Tibial nerve (tissue), 4 donors: ENCODE measurements at regions not wholly inside any gene's neighbourhood (a gene's known extent, or its start where the extent isn't known, plus 50 kb on each side); places are given as distances from the start of the nearest gene placed in this dataset.
"Not testable (repeated sequence)": the region's sequence is repeated elsewhere in the genome, so short reads cannot be mapped to it uniquely, and the experiment has no call there.

ENCODE experiments used
- DNase-seq, 2 donors: peaks; one replicate each; pipeline ENCODE4 v3.0.0-alpha.2; 2019; ENCODE audit warnings: low spot score in 2 of 2
- H3K27ac ChIP-seq, 4 donors: fragments of 200-600 bp; sonication (generic) in 3 of 4; one replicate each; pipeline ENCODE4 v1.5.1; 2017 to 2019; ENCODE audit warnings: mild to moderate bottlenecking in 1 of 4
- H3K27me3 ChIP-seq, 2 donors: fragments of 200-600 bp; sonication (generic) in 1 of 2; one replicate each; pipeline versions ENCODE4 v1.5.1 to v1.6.0; 2017 to 2019
- H3K36me3 ChIP-seq, 3 donors: fragments of 200-600 bp; sonication (generic); one replicate each; pipeline ENCODE4 v1.5.1; 2018 to 2019
- H3K4me1 ChIP-seq, 4 donors: fragments of 200-600 bp; sonication (generic) in 3 of 4; one replicate each; pipeline ENCODE4 v1.5.1; 2017 to 2019
- H3K4me3 ChIP-seq, 4 donors: fragments of 200-600 bp; sonication (generic) in 3 of 4; one replicate each; pipeline ENCODE4 v1.5.1; 2017 to 2019; ENCODE audit warnings: mild to moderate bottlenecking in 1 of 4, moderate library complexity in 1 of 4
- H3K9me3 ChIP-seq, 4 donors: fragments of 200-600 bp; sonication (generic) in 3 of 4; one replicate each; pipeline ENCODE4 v1.5.1; 2017 to 2019
- EP300 ChIP-seq, 2 donors: sonication (generic); formaldehyde crosslinking; IDR thresholded peaks; one replicate each; pipeline ENCODE4 v1.6.1; 2017; ENCODE audit warnings: antibody characterized with exemption in 2 of 2, mild to moderate bottlenecking in 1 of 2
- POLR2A ChIP-seq, 2 donors: fragments of 450-650 bp; IDR thresholded peaks; one replicate each; pipeline ENCODE4 v1.6.1; 2017; ENCODE audit warnings: antibody characterized with exemption in 2 of 2, mild to moderate bottlenecking in 2 of 2, moderate library complexity in 2 of 2
- WGBS, 2 donors: methylation state at CpG; one replicate each; pipeline ENCODE4 v1.1.5; 2018; 5-methylcytosine and 5-hydroxymethylcytosine counted together
- TF ChIP-seq, protein P1 (sequence below), 5 experiments: fragments of 200-600 bp in 3 of 5; fragments of 450-650 bp in 2 of 5; sonication (generic) in 3 of 5; IDR thresholded peaks; one replicate each; pipeline ENCODE4 v1.5.1; 2016 to 2019; ENCODE audit warnings: antibody characterized with exemption in 5 of 5, mild to moderate bottlenecking in 3 of 5, moderate library complexity in 2 of 5

DNA sequence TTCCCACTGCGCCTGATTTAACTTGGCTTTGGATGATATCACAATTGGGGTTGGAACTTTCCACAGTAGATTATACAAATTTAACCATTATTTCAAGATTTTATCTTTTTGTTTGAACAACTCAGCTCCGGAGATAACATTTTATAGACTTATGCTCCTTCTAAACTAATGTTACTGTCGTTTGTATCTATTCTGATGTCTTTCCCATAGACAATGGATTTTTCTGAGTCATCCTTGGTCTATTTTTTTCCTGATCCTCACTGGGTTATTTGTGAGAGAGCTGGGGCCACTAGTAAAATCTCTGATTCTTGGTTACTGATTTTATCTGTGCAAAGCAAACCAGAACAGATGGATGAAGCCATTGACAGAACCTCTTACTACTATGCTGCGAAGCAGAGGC, 175.1 kb downstream of the SLC38A4 start:
- H3K36me3 ChIP-seq: no peaks in the 10 kb centered on the region
- no peak overlapping the region for H3K27ac ChIP-seq
- TF ChIP-seq, protein P1, sequence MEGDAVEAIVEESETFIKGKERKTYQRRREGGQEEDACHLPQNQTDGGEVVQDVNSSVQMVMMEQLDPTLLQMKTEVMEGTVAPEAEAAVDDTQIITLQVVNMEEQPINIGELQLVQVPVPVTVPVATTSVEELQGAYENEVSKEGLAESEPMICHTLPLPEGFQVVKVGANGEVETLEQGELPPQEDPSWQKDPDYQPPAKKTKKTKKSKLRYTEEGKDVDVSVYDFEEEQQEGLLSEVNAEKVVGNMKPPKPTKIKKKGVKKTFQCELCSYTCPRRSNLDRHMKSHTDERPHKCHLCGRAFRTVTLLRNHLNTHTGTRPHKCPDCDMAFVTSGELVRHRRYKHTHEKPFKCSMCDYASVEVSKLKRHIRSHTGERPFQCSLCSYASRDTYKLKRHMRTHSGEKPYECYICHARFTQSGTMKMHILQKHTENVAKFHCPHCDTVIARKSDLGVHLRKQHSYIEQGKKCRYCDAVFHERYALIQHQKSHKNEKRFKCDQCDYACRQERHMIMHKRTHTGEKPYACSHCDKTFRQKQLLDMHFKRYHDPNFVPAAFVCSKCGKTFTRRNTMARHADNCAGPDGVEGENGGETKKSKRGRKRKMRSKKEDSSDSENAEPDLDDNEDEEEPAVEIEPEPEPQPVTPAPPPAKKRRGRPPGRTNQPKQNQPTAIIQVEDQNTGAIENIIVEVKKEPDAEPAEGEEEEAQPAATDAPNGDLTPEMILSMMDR (IDR thresholded peaks at IDR 0.05): no peak
- TF ChIP-seq EP300 (IDR thresholded peaks at IDR 0.05) (no peak), POLR2A (IDR thresholded peaks at IDR 0.05) (no peak)
- no peak for DNase-seq
- no peaks in the 10 kb centered on the region for H3K4me1 ChIP-seq
- H3K4me3 ChIP-seq: no peak overlapping the region
- 87 to 88% methylated on average over 4 of the region's 4 CpGs for WGBS, 2 donors
- no peaks in the 10 kb centered on the region for H3K27me3 ChIP-seq
- no peaks in the 10 kb centered on the region for H3K9me3 ChIP-seq

DNA sequence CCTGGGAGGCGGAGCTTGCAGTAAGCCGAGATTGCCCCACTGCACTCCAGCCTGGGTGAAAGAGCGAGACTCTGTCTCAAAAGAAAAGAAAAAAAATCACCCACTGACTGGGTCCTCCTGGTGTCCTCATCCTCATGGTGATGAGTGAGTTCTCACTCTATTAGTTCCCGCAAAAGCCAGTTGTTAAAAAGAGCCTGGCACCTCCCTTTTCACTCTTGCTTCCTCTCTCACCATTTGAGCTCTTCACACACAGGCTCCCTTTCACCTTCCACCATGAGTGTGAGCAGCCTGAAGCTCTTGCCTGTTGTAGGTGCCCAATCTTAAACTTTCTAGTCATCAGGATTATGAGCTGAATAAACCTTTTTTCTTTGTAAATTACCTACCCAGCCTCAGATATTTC, 176.4 kb downstream of the SLC38A4 start:
- no peaks in the 10 kb centered on the region for H3K9me3 ChIP-seq
- DNase-seq: no peak
- no peak overlapping the region for H3K4me3 ChIP-seq
- no peaks in the 10 kb centered on the region for H3K4me1 ChIP-seq
- no peak for TF ChIP-seq EP300 (IDR thresholded peaks at IDR 0.05)
- no peak for TF ChIP-seq POLR2A (IDR thresholded peaks at IDR 0.05)
- TF ChIP-seq, protein P1 (IDR thresholded peaks at IDR 0.05): no peak
- no peak overlapping the region for H3K27ac ChIP-seq
- whole genome bisulfite sequencing, 2 donors: 87 to 96% methylated on average over 4 of the region's 4 CpGs
- H3K27me3 ChIP-seq: no peaks in the 10 kb centered on the region
- no peaks in the 10 kb centered on the region for H3K36me3 ChIP-seq

DNA sequence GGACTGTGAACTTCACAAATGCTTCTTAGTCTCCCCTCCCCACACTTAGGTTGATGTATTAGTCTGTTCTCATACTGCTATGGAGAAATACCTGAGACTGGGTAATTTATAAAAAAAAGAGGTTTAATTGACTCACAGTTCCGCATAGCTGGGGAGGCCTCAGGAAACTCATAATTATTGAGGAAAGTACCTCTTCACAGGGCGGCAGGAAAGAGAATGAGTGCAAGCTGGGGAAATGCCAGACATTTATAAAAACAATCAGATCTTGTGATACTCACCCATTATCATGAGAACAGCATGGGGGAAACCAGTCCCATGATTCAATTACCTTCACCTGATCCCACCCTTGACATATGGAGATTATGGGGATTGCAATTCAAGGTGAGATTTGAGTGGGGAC, 178.8 kb downstream of the SLC38A4 start:
- DNase-seq: no peak
- Histone ChIP-seq H3K36me3 (no peaks in the 10 kb centered on the region), H3K27me3 (no peaks in the 10 kb centered on the region), H3K4me3 (no peak overlapping the region), H3K27ac (no peak overlapping the region), H3K9me3 (peaks cover 0 to 10% (median 0%) of the 10 kb centered on the region in 4 donors), H3K4me1 (no peaks in the 10 kb centered on the region)
- WGBS, 2 donors: 72 to 78% methylated on average over 2 of the region's 2 CpGs
- TF ChIP-seq POLR2A (IDR thresholded peaks at IDR 0.05) (no peak), EP300 (IDR thresholded peaks at IDR 0.05) (no peak)
- TF ChIP-seq, protein P1 (IDR thresholded peaks at IDR 0.05): no peak

DNA sequence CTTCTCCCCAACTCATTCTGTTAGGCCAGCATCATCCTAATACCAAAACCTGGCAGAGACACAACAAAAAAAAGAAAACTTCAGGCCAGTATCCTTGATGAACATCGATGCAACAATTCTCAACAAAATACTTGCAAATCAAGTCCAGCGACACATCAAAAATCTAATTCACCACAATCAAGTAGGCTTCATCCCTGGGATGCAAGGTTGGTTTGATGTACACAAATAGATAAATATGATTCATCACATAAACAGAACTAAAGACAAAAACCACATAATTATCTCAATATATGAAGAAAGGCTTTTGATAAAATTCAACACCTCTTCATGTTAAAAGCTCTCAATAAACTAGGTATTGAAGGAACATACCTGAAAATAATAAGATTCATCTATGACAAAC, 184.1 kb downstream of the SLC38A4 start:
- 97 to 100% methylated on average over 2 of the region's 2 CpGs for WGBS, 2 donors

DNA sequence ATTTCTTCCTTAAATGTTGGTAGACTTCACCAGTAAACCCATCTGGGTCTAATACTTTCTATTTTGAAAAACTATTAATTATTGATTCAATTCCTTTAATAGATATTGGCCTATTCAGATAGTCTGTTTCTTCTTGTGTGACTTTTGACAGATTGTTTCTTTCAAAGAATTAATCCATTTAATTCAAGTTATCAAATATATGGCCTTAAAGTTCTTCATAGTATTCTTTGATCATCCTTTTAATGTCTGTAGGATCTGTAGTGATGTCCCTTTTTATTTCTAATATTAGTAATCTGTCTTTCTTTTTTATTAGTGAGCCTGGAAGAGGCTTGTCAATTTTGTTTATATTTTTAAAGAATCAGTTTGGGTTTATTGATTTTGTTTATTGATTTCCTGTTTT, 190.0 kb downstream of the SLC38A4 start:
- Histone ChIP-seq H3K4me1 (no peaks in the 10 kb centered on the region), H3K4me3 (no peak overlapping the region), H3K9me3 (peaks cover 0 to 49% (median 7%) of the 10 kb centered on the region in 4 donors), H3K36me3 (peaks cover 0 to 6% (median 0%) of the 10 kb centered on the region in 3 donors), H3K27ac (no peak overlapping the region), H3K27me3 (no peaks in the 10 kb centered on the region)
- no peak for TF ChIP-seq EP300 (IDR thresholded peaks at IDR 0.05)
- TF ChIP-seq, protein P1 (IDR thresholded peaks at IDR 0.05): no peak
- TF ChIP-seq POLR2A (IDR thresholded peaks at IDR 0.05): no peak
- no peak for DNase-seq

More for the DNA sequence above, 184.1 kb downstream of the SLC38A4 start:
- H3K27ac ChIP-seq, H3K36me3 ChIP-seq, H3K27me3 ChIP-seq, H3K4me1 ChIP-seq, H3K4me3 ChIP-seq, DNase-seq: not testable (repeated sequence)
- H3K9me3 ChIP-seq: peaks cover 0 to 39% (median 4%) of the 10 kb centered on the region in 4 donors
